GM21723 (cell line): ENCODE measurements at regions not wholly inside any gene's neighbourhood (a gene's known extent, or its start where the extent isn't known, plus 50 kb on each side); places are given as distances from the start of the nearest gene placed in this dataset.

Experiments used
- ATAC-seq: cut with Tn5 transposase; IDR thresholded peaks from one replicate; pipeline ENCODE4 v1.9.1; 2021; ENCODE audit warnings: mild to moderate bottlenecking, moderate library complexity; ENCODE audit not compliant: unreplicated experiment

DNA sequence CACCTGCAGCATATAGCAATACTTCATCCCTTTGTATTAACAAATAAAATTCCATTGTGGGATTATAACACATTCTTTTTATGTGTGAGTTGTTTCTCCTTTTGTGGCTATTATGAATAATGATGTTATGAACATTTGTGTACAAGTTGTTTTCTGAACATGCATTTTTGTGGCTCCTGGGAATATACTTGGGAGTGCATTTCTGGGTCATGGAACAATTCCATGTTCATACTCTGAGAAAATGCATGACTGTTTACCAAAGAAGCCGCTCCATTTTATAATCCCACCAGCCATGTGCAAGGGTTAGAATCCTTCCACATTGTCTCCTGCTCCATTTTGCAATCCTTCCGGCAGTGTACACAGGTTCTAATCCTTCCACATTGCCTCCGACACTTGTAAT, 713.8 kb downstream of the TBC1D22A start:
- no peak for ATAC-seq

DNA sequence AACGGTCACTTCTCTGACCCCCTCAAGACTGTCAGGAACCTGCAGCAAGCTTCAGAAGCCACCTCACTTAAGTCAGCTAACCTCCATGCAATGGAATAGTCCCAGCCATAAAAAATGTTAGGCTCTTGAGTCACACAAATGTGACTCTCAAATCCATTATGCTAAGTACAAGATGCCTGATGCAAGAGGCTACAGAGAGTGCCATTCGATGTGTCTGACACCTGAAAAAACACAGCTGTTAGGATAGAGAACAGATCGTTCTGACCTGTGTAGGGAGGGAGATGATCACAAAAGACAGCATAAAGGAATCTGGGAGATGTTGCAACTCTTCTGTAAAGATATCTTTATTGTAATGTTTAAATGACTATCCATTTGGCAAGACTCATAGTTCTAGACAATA, 712.4 kb downstream of the TBC1D22A start:
- no peak for ATAC-seq

DNA sequence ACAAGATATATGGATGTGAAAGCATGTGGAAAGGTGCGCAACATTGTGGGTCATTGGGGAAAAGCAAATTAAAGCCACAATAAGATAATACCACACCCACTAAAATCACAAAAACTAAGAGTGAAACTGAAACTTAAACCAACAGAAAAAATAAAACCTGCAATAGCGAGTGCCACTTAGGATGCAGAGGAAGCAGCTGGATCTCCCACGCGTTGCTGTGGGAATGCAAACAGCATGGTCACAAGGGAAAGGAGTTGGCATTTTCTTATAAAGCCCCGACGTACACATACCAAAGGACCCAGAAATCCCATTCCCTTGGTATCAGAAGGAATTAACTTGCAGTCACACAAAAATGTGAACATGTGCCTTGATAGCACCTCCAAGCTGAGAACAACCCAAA, 712.0 kb downstream of the TBC1D22A start:
- ATAC-seq, result no peak

DNA sequence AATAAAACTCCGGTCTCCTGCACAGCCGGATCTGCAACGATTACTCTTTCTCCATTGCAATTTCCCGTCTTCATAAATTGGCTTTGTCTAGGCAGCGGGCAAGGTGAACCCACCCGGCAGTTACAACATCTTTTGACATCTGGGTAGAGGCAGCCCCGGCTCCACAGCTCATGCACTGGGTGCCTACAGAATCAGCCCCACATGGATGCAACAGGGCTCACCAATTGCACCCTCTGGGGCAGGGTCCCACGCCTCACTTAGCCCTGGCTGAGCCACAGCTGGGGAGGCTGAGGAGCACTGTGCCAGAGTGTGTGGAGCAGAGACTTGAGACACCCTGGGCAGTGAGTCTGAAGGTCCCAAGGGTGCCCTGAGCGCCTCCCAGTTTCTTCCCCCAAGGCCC, 710.2 kb downstream of the TBC1D22A start:
- ATAC-seq, result no peak

DNA sequence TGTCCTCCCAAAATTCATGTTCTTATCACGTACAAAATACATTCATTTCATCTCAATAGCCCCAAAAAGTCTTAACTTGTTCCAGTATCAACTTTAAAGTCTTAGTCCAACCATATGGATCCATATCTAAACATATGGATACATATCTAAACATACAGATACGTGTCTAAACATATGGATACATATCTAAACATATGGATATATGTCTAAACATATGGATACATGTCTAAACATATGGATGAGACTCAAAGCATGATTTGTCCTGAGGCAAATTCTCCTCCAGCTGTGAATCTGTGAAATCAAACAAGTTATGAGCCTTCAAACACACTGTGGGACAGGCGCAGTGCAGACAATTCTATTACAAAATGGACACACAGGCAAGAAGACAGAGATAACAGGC, 709.0 kb downstream of the TBC1D22A start:
- ATAC-seq, result no peak

DNA sequence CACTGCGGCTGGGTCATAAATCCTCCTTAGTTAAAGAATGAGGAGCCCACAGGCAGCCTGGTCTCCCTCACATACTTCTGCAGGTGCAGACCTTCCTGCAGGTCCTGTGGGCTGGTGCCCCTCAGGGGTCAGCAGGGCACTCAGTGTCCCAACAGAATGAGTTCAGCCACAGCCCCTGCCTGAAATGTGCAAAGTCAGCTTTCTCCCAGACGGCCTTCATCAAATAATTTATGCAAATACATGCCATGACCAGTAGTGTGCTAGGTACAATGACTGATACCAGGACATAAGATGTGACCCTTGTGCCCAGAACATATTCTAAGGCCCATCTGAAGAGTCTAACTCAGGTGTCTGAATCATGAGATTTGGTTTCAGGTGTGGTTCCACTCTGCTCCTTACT, 703.4 kb downstream of the TBC1D22A start:
- no peak for ATAC-seq

DNA sequence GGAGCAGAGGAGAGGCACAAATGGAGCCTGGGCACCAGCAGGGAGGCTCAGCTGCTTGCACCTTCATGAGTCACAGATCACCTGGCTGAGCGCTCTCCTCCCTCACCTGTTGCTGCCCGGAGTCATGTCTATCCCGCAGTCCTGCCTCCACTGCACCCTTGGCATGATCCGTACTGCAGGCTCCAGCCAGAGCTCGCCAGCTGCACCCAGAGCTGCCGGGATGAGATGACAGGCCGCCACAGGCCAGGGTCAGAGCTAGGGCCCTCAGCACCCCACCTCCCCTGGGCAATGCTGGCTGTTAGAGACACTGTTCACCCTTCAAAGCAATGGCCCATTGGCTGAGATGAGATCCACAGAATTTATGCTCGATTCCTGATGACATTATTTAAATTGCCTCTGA, 702.8 kb downstream of the TBC1D22A start:
- ATAC-seq, result no peak

DNA sequence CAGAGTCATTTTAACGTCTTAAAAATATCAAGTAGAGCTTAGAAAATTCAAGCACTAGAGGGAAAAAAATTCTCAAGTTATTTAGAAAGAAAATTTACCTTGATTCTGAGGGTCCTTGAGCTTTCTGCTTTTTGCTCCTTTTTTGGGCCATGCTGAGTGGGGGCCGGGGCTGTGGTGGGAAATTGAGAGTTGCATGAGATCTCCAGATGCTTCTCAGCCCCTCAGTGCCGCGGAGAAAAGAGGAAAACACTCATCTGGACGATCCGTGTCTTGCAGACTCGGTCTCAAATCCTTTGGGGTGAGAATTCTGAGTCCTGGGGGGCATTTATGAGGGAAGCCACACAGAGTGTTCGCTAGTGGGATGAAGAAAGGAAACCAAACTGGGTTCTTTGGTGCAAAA, 700.8 kb downstream of the TBC1D22A start:
- ATAC-seq, result no peak

DNA sequence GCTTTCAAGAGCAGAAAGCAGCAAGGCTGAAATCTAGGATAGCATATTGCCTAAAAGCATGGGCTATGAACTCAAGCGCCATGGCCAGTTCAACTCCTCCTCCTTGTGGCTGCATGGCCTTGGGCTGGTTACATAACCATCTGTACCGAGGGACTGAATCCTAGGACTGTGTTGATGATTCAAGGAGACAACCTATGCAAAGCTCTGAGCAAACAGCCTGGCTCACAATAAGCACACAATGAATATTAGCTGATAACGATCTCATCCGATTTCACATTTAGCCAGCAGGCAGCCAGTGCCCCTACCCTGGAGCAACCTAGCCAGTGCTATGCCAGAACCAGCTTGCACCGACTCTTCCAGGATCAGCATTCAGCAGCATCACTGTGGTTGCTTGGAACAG, 698.4 kb downstream of the TBC1D22A start:
- no peak for ATAC-seq

DNA sequence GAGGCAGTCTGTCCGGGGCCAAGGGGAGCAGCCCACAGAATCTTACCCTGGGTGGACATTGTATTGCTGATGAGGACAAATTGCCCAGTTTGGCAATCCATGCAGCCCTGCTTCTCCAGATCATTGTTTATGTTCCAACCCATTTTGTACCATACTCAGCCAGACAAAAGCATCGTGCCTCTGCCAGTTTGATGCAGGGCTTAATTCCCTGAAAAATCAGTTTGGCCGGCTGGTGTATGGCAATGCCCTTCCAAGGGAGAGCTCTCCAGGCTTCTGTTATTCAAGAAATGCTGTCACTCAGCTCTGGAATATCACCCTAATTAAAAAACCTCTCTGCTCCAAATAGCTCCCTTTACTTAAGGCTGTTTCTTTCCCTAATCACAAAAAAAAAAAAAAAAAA, 697.7 kb downstream of the TBC1D22A start:
- ATAC-seq, result no peak

DNA sequence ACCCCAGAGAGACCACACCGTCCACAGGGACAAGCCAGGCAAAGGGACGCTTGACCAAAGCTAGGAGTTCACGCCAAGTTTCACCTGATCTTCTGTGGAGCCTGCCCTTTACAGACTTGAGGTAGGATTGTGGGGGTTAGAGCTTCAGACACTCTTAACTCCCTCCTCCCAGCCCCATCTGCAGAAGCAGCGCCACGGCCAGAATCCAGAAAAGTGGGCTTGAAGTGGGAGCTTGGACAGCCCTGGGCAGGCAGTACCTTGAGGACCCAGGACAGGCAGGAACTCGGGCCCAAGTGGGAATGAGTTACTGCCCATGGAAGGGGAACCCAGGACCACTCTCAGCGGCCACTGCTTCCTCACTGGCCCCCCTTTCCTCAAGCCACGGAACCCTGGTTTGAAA, 695.9 kb downstream of the TBC1D22A start:
- no peak for ATAC-seq

DNA sequence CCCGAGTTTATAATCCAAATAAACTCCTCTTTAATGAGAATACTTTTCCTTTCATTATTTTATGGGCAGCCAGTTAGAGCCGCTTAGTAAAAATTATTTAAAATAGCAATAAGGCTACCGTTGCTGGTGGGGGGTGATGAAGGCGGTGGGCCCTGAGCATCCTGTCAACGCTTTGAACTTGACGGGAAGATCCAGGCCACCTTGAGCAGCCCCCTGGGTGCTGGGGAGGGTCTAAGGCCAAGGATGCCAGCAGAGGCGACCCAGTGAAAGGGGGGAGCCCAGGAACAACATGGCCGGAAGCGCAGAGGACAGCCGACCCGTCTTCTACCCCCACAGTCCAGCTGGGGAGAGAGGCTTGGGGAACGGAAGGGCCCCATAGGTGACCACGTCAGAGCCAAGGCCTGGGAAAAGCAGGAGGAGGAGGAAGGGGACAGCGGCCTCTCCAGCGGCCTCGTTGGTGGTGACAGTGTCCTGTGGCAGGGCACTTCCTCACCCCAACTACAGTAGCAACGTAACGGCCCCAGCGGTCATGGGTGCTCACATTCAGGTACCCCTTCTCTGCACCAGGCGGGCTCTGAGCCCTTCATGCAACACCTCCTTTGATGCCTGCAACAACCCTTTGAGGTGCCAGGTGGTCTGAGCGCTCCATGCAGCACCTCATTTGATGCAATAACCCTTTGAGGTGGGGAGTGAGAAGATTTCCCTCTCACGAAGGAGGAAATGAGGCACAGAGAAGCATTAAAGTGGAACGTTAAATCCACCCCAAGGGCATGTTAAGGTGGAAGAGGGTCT, 695.3 kb downstream of the TBC1D22A start:
- no peak for ATAC-seq

DNA sequence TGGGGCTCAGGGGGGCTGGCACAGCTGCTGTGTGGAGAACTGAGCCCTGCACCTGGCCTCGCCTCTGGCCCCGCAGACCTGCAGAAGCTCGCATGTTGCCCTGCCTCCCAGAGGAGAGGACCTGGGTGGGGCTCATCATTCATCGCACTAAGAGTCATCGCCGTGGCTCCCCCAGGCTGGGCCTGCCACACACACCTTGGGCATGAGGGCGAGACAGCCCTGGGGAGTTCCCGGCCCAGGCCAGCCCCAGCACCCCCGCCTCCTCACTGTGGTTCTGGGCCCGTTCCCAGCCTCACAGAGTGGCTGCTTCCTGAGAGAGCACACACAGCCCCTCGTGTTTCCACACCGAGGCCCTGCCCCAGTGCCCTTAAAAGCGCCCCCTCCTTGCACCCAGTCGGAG, 694.6 kb downstream of the TBC1D22A start:
- no peak for ATAC-seq

DNA sequence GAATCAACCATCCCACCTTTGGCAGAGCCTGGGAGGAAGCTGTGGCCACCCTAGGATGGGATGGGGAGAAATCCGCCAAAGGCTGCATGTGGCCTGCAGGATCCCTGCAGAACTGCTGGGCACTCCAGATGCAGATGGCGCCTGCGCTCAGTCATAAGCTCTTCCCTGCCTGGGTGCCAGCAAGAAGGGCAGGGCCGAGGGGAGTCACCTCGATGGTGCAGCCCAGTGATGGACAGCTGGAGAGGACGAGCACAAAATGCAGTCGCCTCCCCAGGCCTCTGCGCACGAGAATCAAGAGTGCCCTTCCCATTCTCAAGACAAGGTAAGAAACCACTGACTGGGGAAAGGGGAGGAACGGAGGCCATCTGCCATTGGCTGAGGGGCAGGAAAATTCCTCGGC, 693.6 kb downstream of the TBC1D22A start:
- no peak for ATAC-seq

DNA sequence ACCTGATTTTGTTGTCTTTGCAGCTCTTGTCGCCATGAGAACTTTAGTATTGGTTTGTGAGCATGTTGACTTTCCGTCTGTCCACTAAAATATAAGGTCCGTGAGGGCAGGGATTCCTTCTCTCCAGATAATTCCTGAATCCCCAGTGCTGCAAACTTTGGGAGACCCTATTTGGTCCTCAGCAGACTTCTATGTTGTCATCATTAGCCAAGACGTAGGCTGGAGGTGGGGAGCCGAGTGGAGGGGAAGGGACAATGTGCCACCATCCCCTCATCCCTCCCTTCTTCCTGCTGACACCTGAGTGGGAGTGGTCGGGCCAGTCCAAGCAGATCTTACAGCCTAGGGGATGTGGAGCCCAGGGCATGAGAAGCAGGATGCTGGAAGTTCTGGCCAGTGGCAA, 690.6 kb downstream of the TBC1D22A start:
- ATAC-seq, result no peak

DNA sequence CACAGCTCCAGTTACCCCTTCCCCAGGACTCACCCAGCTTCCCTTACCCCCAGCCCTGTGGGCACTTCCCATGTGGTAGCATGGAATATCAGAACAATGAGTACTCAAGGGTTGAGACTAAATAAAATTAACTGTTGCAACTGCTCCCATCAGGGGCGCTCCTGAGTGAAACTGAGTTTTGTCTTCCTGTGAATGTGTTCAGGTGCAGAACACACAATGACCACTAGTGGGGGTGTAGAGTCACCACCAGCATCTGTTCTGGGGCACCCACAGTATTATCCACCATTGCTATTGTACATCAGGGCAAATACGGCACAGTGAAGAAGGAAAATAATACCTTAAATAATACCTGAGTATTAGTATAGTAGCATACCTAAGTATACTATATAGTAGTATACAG, 689.7 kb downstream of the TBC1D22A start:
- no peak for ATAC-seq

DNA sequence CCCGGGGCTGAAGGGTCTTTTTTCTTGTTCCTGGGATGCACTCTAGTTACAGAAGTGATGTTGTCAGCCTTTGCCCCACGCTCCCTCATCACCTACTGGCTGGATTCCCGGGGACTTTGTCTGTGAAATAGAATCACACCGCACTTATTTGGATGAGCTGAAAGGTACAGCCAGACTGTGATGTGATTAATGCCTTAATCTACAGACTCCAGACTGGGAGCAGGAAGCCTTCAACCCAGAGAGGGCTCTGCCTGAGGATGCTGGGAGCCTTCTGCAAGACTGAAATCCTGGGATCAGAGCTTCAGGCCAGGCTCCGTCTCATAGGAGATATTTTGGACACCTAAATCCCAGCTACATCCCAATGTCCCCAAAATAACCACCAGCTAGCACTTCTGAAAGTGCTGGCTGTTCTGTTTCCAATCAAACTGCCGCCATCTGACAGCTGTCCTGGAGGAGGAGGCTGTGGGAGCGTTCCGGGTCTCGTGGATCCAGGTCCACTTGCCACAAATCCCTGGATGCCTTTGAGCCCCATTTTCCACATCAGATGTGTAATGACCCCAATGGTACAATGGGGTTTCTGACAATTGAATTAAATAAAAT, 688.5 kb downstream of the TBC1D22A start:
- ATAC-seq, result no peak

DNA sequence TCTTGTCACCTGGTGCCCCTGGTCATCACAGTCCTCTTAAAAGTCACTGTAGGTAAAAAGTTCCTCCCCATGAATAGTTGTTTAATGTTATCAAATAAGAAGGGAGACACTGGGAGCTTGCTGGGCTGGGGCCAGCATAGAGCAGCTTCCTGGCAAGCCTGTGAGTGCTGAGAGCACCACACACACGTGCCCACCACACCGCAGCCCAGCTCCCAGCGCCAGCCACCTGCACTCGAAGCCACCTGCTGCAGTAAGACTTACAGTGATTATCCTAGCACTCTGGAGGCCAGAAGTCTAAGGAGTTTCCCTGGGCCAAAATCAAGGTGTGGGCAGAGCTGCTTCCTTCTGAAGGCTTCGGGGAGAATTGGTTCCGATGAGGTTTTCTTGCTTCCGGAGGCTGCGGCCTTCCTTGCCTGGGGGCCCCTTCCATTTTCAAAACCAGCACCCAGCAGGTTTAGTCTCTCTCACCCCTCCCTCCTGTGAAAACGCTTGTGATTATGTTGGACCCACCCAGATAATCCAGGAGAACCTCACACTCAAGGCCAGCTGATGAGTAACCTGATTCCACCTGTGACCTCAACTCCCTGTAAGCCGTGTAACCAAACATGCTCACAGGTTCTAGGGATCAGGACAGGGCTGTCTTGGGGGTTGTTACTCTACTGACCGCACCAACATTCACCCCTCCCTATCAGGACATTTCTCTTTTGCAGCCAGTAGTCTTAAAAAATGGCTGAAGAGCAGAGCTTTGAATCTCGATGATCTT, 687.2 kb downstream of the TBC1D22A start:
- ATAC-seq, result no peak

DNA sequence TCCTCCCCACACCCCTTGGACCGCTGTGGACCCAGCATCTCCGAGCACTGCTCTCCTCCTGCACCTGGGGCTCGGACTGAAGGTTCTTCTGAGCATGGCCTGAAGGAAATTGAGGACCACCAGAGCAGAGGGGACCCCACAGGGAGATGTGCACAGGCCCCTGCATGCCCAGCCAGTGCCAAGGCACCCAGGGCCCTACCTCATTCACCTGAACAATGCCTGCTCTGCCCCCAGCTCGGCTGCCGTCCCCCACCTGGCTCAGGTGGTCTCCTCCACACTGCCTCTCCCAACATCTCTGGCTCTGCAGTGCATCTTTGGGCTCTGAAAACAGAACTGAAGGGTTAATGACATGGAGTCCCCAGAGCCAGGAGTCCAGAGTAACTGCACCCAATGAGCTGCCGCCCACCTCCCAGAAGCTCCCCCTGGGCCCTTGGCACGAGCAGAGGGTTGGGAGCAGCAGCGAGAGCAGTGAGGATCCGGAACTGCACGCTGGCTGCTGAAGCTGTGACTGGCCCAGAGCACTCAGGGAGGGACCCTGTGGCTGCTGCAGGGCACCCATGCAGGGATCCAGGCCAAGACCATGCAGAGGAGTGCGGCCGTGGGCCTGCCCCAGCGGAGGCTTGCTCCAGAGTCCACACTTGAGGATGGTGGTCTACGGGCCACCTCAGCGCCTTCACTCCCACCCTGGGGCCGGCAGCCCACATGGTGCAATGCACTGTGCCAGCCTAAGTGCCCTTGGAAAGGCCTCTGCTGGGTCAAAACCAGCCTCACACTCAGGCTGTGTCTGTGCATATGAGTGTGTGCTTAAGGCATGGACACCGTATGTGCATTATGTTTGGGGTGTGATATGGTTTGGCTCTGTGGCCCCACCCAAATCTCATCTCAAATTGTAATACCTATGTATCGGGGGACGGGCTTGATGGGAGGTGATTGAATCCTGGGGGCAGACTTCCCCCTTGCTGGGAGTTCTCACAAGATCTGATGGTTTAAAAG, 686.1 kb downstream of the TBC1D22A start:
- ATAC-seq, result no peak

DNA sequence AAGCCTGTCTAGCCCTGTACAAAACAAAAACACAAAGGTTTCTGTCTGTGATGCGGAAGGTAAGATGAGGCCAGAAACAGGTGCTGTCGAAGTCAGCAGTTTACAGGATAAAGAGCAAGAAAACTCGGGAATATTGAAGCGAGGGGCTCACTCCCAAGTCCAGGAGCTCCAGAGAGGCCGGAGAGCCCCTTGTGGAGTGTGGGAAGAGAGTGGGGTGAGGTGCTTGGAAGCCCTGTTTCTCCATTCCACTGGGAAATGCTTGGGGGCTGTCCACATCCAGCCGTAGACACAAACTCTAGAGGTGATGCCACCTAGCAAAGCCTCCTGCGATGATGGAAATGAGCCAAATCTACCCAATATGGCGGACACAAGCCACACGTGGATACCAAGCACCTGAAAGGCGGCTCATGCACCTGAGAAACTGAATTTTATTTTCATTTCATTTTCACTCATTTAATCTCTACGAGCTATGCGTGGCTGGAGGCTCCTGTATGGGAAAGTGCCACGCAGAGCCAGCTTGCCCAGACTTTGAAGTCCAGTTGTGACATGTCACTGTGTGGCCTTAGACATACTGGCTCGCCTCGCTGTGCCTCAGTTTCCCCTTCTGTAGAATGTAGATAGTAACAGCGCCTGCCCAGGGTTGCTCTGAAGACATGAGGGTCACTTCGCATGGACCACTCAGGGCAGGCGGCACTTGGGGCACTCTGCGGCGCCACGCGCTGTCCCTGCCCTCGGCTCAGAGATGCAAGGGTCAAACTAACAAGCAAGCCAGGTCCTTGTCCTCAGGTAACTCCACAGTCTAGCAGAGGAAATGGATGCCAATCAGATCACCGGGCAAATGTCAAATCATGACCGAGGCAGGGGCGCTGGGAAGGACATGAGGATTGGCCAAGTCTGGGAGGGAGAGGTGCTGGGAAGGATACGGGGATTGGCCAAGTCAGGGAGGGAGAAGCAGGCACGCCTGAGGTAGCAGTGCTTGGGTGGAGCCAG, 684.7 kb downstream of the TBC1D22A start:
- no peak for ATAC-seq
